WTC11 (cell line): ENCODE measurements at regions not wholly inside any gene's neighbourhood (a gene's known extent, or its start where the extent isn't known, plus 50 kb on each side); places are given as distances from the start of the nearest gene placed in this dataset.

Source experiments
- ATAC-seq: fragments of 200-7000 bp; cut with Tn5 transposase; 2 replicates; pipeline ENCODE4 v1.10.0; 2021; ENCODE audit warnings: mild to moderate bottlenecking, moderate library complexity
- CTCF ChIA-PET: fragments of 300-600 bp; sonication (Branson Sonifier 250); formaldehyde crosslinking; loops from one replicate; lab custom pipeline; 2021; ENCODE audit warnings: antibody characterized with exemption; lab: Charles Lee
- POLR2A ChIA-PET: fragments of 350-600 bp; sonication (Branson Sonifier 250); formaldehyde crosslinking; loops from one replicate; lab custom pipeline; 2021; ENCODE audit warnings: antibody characterized with exemption; lab: Charles Lee
- DNase-seq: peaks from one replicate; pipeline ENCODE4 v3.0.0; 2021; ENCODE audit warnings: low spot score
- H3K27ac Mint-ChIP-seq: 2 replicates; pipeline ENCODE4 v1.8.0; 2021; ENCODE audit warnings: mixed read lengths
- H3K27me3 Mint-ChIP-seq: 2 replicates; pipeline ENCODE4 v1.8.0; 2021; ENCODE audit warnings: low read depth, mild to moderate bottlenecking, moderate library complexity, mixed read lengths
- H3K36me3 Mint-ChIP-seq: 2 replicates; pipeline ENCODE4 v1.8.0; 2021; ENCODE audit warnings: mixed read lengths
- H3K4me1 Mint-ChIP-seq: 2 replicates; pipeline ENCODE4 v1.8.0; 2022; ENCODE audit warnings: mixed read lengths
- H3K4me3 Mint-ChIP-seq: 2 replicates; pipeline ENCODE4 v1.8.0; 2021; ENCODE audit warnings: mild to moderate bottlenecking, moderate library complexity, mixed read lengths
- H3K9me3 Mint-ChIP-seq: 2 replicates; pipeline ENCODE4 v1.8.0; 2021; ENCODE audit warnings: mixed read lengths
- CREM ChIP-seq: sonication (generic); formaldehyde crosslinking; IDR thresholded peaks from 2 replicates; pipeline ENCODE4 v1.8.1; 2022; ENCODE audit warnings: mild to moderate bottlenecking, missing genetic modification reagents, moderate library complexity
- GRHL2 ChIP-seq: fragments of 250-450 bp; sonication (Bioruptor Pico); IDR thresholded peaks from 2 replicates; pipeline ENCODE4 v1.8.0; 2022; ENCODE audit warnings: mild to moderate bottlenecking, moderate library complexity; ENCODE audit not compliant: insufficient replicate concordance, severe bottlenecking
- OVOL2 ChIP-seq: fragments of 250-450 bp; sonication (Bioruptor Pico); IDR thresholded peaks from 2 replicates; pipeline ENCODE4 v1.9.0; 2021; ENCODE audit warnings: mild to moderate bottlenecking, borderline replicate concordance
- SOX15 ChIP-seq: fragments of 250-450 bp; sonication (Bioruptor Pico); IDR thresholded peaks from 2 replicates; pipeline ENCODE4 v1.9.0; 2021; ENCODE audit warnings: mild to moderate bottlenecking
- ZNF396 ChIP-seq: fragments of 250-450 bp; sonication (Bioruptor Pico); IDR thresholded peaks from 2 replicates; pipeline ENCODE4 v1.8.0; 2021; ENCODE audit warnings: mild to moderate bottlenecking, moderate library complexity, borderline replicate concordance
- TF ChIP-seq, protein P1 (sequence below): sonication (generic); formaldehyde crosslinking; IDR thresholded peaks from 2 replicates; pipeline ENCODE4 v1.8.1; 2023; ENCODE audit warnings: mild to moderate bottlenecking, missing genetic modification reagents
- TF ChIP-seq, protein P2 (sequence below): fragments of 250-450 bp; sonication (Bioruptor Pico); IDR thresholded peaks from 2 replicates; pipeline ENCODE4 v1.9.0; 2021; ENCODE audit warnings: mild to moderate bottlenecking, borderline replicate concordance
- TF ChIP-seq, protein P3 (sequence below): fragments of 250-450 bp; sonication (Bioruptor Pico); conservative IDR thresholded peaks from 2 replicates; pipeline ENCODE4 v1.9.0; 2021; ENCODE audit warnings: mild to moderate bottlenecking
- TF ChIP-seq, protein P4 (sequence below): sonication (generic); formaldehyde crosslinking; IDR thresholded peaks from 2 replicates; pipeline ENCODE4 v1.8.1; 2022; ENCODE audit warnings: low read depth, missing genetic modification reagents, borderline replicate concordance
- TF ChIP-seq, protein P5 (sequence below): fragments of 250-450 bp; sonication (Bioruptor Pico); IDR thresholded peaks from 2 replicates; pipeline ENCODE4 v1.8.0; 2021; ENCODE audit warnings: mild to moderate bottlenecking

DNA sequence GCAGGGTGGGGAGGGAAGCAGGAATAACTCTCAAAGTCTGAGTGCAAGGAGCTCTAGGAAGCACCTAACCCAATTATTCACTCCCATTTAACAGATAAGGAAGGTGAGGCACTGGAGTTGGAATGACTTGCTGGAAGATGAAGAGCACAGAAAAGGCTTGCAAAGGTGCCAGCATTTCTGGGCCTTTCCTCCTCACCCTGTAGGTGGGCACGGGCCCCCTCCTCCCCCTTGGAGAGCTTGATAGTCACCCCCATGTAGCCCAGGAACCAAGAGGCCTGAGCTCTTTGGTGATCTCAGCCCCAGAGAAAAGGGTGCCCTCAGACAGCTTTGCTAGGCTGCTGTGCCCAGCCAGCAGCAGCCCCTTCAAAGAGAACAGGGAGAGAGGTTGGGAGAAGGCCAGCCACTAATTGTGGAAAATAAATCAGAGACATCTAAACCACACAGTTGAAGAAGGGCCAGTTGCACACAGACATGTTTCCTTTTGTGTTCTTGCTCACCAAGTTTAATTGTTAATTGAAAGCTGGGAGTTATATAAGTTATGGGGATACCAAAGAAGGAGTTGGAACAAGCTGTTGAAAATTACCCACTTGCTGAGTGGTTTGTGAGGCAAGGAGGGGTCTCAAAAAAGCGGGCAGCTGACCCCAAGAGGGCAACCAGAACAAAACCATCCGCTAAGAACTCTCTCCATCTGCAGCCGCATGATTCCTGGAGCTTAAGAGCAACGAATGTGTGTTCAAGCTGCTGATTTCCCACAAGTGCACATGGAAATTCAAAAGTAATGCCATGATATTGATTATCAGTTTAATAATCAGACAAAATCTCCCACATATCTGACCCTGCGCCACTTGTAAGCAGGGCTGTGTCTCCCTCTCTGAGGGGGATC, 77.0 kb downstream of the MRPL14 start:
- POLR2A ChIA-PET = interaction anchor here (1.3 kb wide), 1 partner anchor 24 kb away, joined by 3 read pairs; no protein-coding TSS in a partner anchor
- Mint-ChIP-seq H3K9me3 (no peaks in the 10 kb centered on the region), H3K4me3 (no peak overlapping the region), H3K36me3 (no peaks in the 10 kb centered on the region), H3K27ac (no peak overlapping the region), H3K27me3 (no peaks in the 10 kb centered on the region), H3K4me1 (peaks cover 25% of the 10 kb centered on the region)
- TF ChIP-seq, protein P1, sequence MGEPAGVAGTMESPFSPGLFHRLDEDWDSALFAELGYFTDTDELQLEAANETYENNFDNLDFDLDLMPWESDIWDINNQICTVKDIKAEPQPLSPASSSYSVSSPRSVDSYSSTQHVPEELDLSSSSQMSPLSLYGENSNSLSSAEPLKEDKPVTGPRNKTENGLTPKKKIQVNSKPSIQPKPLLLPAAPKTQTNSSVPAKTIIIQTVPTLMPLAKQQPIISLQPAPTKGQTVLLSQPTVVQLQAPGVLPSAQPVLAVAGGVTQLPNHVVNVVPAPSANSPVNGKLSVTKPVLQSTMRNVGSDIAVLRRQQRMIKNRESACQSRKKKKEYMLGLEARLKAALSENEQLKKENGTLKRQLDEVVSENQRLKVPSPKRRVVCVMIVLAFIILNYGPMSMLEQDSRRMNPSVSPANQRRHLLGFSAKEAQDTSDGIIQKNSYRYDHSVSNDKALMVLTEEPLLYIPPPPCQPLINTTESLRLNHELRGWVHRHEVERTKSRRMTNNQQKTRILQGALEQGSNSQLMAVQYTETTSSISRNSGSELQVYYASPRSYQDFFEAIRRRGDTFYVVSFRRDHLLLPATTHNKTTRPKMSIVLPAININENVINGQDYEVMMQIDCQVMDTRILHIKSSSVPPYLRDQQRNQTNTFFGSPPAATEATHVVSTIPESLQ = no peak
- TF ChIP-seq, protein P2, sequence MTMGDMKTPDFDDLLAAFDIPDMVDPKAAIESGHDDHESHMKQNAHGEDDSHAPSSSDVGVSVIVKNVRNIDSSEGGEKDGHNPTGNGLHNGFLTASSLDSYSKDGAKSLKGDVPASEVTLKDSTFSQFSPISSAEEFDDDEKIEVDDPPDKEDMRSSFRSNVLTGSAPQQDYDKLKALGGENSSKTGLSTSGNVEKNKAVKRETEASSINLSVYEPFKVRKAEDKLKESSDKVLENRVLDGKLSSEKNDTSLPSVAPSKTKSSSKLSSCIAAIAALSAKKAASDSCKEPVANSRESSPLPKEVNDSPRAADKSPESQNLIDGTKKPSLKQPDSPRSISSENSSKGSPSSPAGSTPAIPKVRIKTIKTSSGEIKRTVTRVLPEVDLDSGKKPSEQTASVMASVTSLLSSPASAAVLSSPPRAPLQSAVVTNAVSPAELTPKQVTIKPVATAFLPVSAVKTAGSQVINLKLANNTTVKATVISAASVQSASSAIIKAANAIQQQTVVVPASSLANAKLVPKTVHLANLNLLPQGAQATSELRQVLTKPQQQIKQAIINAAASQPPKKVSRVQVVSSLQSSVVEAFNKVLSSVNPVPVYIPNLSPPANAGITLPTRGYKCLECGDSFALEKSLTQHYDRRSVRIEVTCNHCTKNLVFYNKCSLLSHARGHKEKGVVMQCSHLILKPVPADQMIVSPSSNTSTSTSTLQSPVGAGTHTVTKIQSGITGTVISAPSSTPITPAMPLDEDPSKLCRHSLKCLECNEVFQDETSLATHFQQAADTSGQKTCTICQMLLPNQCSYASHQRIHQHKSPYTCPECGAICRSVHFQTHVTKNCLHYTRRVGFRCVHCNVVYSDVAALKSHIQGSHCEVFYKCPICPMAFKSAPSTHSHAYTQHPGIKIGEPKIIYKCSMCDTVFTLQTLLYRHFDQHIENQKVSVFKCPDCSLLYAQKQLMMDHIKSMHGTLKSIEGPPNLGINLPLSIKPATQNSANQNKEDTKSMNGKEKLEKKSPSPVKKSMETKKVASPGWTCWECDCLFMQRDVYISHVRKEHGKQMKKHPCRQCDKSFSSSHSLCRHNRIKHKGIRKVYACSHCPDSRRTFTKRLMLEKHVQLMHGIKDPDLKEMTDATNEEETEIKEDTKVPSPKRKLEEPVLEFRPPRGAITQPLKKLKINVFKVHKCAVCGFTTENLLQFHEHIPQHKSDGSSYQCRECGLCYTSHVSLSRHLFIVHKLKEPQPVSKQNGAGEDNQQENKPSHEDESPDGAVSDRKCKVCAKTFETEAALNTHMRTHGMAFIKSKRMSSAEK (CRISPR knock-in tag) = no peak
- TF ChIP-seq GRHL2 (no peak), ZNF396 (CRISPR knock-in tag) (no peak), SOX15 (CRISPR knock-in tag) (no peak), CREM (no peak), OVOL2 (no peak)
- TF ChIP-seq, protein P3, sequence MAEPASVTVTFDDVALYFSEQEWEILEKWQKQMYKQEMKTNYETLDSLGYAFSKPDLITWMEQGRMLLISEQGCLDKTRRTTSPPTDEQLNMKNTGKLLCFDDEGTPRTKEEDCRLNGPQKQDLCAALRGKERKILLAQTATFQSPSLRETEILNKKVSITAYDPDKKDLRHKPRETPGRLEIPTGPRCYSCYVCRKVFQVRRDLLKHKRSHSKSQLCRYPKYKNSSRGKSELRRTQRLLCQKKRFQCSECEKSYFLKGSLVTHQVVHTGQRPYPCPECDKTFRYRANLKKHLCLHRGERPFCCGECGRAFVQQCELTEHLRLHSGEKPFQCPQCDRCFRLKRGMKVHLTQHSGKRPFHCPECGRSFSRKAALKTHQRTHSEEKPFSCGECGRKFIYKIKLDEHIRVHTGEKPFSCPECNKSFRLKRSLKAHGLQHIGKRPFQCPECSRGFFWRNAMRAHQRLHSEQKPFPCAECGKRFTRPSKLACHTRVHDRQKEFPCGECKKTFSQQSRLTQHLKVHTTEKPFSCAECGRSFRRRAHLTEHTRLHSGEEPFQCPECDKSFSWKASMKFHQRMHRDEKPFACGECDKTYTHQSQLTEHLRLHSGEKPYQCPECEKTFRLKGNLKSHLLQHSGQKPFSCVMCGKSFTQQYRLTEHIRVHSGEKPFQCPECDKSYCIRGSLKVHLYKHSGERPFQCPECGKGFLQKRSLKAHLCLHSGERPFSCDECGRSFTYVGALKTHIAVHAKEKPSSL = no peak
- TF ChIP-seq, protein P4, sequence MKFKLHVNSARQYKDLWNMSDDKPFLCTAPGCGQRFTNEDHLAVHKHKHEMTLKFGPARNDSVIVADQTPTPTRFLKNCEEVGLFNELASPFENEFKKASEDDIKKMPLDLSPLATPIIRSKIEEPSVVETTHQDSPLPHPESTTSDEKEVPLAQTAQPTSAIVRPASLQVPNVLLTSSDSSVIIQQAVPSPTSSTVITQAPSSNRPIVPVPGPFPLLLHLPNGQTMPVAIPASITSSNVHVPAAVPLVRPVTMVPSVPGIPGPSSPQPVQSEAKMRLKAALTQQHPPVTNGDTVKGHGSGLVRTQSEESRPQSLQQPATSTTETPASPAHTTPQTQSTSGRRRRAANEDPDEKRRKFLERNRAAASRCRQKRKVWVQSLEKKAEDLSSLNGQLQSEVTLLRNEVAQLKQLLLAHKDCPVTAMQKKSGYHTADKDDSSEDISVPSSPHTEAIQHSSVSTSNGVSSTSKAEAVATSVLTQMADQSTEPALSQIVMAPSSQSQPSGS (CRISPR knock-in tag) = no peak
- TF ChIP-seq, protein P5, sequence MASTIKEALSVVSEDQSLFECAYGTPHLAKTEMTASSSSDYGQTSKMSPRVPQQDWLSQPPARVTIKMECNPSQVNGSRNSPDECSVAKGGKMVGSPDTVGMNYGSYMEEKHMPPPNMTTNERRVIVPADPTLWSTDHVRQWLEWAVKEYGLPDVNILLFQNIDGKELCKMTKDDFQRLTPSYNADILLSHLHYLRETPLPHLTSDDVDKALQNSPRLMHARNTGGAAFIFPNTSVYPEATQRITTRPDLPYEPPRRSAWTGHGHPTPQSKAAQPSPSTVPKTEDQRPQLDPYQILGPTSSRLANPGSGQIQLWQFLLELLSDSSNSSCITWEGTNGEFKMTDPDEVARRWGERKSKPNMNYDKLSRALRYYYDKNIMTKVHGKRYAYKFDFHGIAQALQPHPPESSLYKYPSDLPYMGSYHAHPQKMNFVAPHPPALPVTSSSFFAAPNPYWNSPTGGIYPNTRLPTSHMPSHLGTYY (CRISPR knock-in tag) = no peak
- ATAC-seq = no peak
- no peak for DNase-seq
- CTCF ChIA-PET = interaction anchor here (4.9 kb wide), 1 partner anchor 12 kb away, joined by 53 read pairs; no protein-coding TSS in a partner anchor
